ENCODE measurements at regions not wholly inside any gene's neighbourhood (a gene's known extent, or its start where the extent isn't known, plus 50 kb on each side); places are given as distances from the start of the nearest gene placed in this dataset.

- no peak for TF ChIP-seq CTCF (IDR thresholded peaks at IDR 0.05; ENCODE audit: insufficient read depth, low read length, severe bottlenecking)
- Histone ChIP-seq H3K4me3 (ENCODE audit: low read depth, low read length) (no peak overlapping the region), H3K36me3 (ENCODE audit: control insufficient read depth, insufficient read depth, low read length) (no peaks in the 10 kb centered on the region), H3K27me3 (ENCODE audit: control insufficient read depth, insufficient read depth, low read length) (no peaks in the 10 kb centered on the region)
- no peak for DNase-seq (ENCODE audit: low read depth)
- FAIRE-seq: no peak
Measured at GRCh38 chr6:22466665-22467245, 102.6 kb upstream of the HDGFL1 start.

DNA sequence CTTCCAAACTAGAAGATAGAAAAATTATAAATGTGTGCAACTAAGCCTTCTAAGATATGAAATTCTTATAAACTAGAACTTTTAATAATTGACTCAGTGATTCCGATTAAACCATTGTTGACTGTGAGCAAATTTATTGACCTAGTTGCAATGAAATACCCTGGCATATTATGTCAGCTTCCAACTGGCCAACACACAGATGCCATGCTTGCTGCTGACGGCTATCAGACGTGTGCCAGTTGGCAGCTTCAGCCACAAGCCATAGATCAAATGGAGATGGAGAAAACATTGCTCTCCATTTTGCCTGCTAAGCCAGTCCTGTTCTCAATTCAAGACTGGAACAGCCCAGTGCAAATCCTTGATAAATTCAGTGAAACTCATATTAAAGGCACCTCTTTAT, 101.7 kb upstream of the HDGFL1 start:
- H3K27me3 ChIP-seq (ENCODE audit: control insufficient read depth, insufficient read depth, low read length): no peaks in the 10 kb centered on the region
- H3K36me3 ChIP-seq (ENCODE audit: control insufficient read depth, insufficient read depth, low read length): no peaks in the 10 kb centered on the region
- FAIRE-seq: no peak
- no peak for DNase-seq (ENCODE audit: low read depth)
- H3K4me3 ChIP-seq (ENCODE audit: low read depth, low read length): no peak overlapping the region
- no peak for TF ChIP-seq CTCF (IDR thresholded peaks at IDR 0.05; ENCODE audit: insufficient read depth, low read length, severe bottlenecking)

GRCh38 chr6:22468256-22468965, 101.0 kb upstream of the HDGFL1 start:
- FAIRE-seq: no peak
- TF ChIP-seq CTCF (IDR thresholded peaks at IDR 0.05; ENCODE audit: insufficient read depth, low read length, severe bottlenecking): no peak
- H3K36me3 ChIP-seq (ENCODE audit: control insufficient read depth, insufficient read depth, low read length): no peaks in the 10 kb centered on the region
- no peak overlapping the region for H3K4me3 ChIP-seq (ENCODE audit: low read depth, low read length)
- no peak for DNase-seq (ENCODE audit: low read depth)
- H3K27me3 ChIP-seq (ENCODE audit: control insufficient read depth, insufficient read depth, low read length): no peaks in the 10 kb centered on the region

DNA sequence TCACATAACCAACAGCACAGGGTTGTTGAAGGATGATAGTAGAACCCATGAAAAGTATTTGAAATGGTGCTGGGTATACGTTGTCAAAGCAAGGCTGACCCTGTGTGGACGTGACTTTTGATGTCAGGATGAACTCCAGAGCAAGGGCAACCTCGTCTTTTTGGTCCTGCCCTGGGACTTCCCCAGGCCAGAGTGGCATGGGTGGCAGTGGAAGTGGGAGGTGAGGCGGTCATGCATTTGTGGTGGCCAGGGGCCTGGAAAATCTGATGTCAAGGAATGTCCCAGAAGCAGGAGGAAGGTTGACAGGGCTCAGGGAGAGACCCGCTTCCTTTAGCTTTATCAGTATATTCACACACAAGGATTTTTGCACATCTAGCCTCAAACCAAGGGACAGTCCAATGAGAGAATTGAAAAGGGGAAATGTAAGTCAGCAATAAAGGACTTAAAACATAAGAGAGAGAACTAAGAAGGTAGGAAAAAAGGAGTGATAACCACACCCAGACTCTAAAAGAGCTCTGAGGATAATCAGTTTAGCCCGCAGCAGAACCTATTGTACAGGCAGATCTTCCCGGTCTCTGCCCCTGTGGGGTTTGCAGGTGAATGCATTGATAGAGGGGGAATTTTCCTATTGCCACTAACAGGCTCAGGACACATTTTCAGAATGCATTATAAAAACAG, 98.8 kb upstream of the HDGFL1 start:
- DNase-seq (ENCODE audit: low read depth) (no peak), FAIRE-seq (peak; percentile 23)
- H3K27me3 ChIP-seq (ENCODE audit: control insufficient read depth, insufficient read depth, low read length): no peaks in the 10 kb centered on the region
- no peak for TF ChIP-seq CTCF (IDR thresholded peaks at IDR 0.05; ENCODE audit: insufficient read depth, low read length, severe bottlenecking)
- no peaks in the 10 kb centered on the region for H3K36me3 ChIP-seq (ENCODE audit: control insufficient read depth, insufficient read depth, low read length)
- no peak overlapping the region for H3K4me3 ChIP-seq (ENCODE audit: low read depth, low read length)

- DNase-seq (ENCODE audit: low read depth) (peak; percentile 64), FAIRE-seq (no peak)
- H3K4me3 ChIP-seq (ENCODE audit: low read depth, low read length): no peak overlapping the region
- H3K36me3 ChIP-seq (ENCODE audit: control insufficient read depth, insufficient read depth, low read length): no peaks in the 10 kb centered on the region
- no peaks in the 10 kb centered on the region for H3K27me3 ChIP-seq (ENCODE audit: control insufficient read depth, insufficient read depth, low read length)
- TF ChIP-seq CTCF (IDR thresholded peaks at IDR 0.05; ENCODE audit: insufficient read depth, low read length, severe bottlenecking): peak; percentile 48
Measured at GRCh38 chr6:22471132-22471690, 98.2 kb upstream of the HDGFL1 start.
